Mesothelial cell of epicardium (in vitro differentiated cells): ENCODE measurements at regions not wholly inside any gene's neighbourhood (a gene's known extent, or its start where the extent isn't known, plus 50 kb on each side); places are given as distances from the start of the nearest gene placed in this dataset.

ENCODE experiments used
- DNase-seq, 2 experiments: peaks; one replicate each; pipeline ENCODE4 v3.0.0; 2021; ENCODE audit warnings: low spot score in 2 of 2; ENCODE audit not compliant: unreplicated experiment in 2 of 2
- H3K27ac Mint-ChIP-seq: 2 replicates; pipeline ENCODE4 v1.8.0; 2021; ENCODE audit warnings: mixed read lengths
- H3K27me3 Mint-ChIP-seq: 2 replicates; pipeline ENCODE4 v1.8.0; 2021; ENCODE audit warnings: low read depth, mixed read lengths
- H3K36me3 Mint-ChIP-seq: 2 replicates; pipeline ENCODE4 v1.8.0; 2021; ENCODE audit warnings: mixed read lengths
- H3K4me1 Mint-ChIP-seq: 2 replicates; pipeline ENCODE4 v1.8.0; 2021; ENCODE audit warnings: mixed read lengths
- H3K4me3 Mint-ChIP-seq: 2 replicates; pipeline ENCODE4 v1.8.0; 2021; ENCODE audit warnings: mild to moderate bottlenecking, moderate library complexity, mixed read lengths
- H3K9me3 Mint-ChIP-seq: 2 replicates; pipeline ENCODE4 v1.8.0; 2021; ENCODE audit warnings: mixed read lengths
- TF ChIP-seq, protein P1 (sequence below): fragments of 200-600 bp; sonication (generic); IDR thresholded peaks from one replicate; pipeline ENCODE4 v1.5.0; 2021; ENCODE audit warnings: antibody characterized with exemption; ENCODE audit not compliant: unreplicated experiment

DNA sequence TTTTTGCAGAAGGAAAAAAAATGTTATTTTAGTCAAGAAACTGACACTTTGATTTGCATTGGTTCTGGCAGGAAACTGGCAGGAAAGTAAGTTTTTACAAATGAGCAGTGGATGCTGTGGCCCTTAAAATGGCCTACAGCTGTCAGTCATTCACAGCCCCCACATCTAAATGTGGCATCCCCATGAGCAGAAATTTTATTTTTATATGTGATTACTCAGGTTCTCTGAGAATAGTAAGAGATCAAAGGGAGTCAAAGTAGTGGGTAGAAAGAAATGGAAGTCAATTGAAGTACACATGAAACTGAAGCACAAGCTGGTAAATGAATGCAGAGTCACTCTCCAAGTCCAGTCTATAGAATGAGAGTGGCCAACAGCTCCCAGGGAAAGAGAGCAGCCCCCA lies 80.3 kb downstream of the ENC1 start:
- H3K9me3 Mint-ChIP-seq: no peaks in the 10 kb centered on the region
- no peak for DNase-seq
- H3K4me3 Mint-ChIP-seq: no peak overlapping the region
- TF ChIP-seq, protein P1, sequence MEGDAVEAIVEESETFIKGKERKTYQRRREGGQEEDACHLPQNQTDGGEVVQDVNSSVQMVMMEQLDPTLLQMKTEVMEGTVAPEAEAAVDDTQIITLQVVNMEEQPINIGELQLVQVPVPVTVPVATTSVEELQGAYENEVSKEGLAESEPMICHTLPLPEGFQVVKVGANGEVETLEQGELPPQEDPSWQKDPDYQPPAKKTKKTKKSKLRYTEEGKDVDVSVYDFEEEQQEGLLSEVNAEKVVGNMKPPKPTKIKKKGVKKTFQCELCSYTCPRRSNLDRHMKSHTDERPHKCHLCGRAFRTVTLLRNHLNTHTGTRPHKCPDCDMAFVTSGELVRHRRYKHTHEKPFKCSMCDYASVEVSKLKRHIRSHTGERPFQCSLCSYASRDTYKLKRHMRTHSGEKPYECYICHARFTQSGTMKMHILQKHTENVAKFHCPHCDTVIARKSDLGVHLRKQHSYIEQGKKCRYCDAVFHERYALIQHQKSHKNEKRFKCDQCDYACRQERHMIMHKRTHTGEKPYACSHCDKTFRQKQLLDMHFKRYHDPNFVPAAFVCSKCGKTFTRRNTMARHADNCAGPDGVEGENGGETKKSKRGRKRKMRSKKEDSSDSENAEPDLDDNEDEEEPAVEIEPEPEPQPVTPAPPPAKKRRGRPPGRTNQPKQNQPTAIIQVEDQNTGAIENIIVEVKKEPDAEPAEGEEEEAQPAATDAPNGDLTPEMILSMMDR: no peak
- no peak overlapping the region for H3K27ac Mint-ChIP-seq
- no peaks in the 10 kb centered on the region for H3K36me3 Mint-ChIP-seq
- H3K27me3 Mint-ChIP-seq: no peaks in the 10 kb centered on the region
- peaks cover 40% of the 10 kb centered on the region for H3K4me1 Mint-ChIP-seq

DNA sequence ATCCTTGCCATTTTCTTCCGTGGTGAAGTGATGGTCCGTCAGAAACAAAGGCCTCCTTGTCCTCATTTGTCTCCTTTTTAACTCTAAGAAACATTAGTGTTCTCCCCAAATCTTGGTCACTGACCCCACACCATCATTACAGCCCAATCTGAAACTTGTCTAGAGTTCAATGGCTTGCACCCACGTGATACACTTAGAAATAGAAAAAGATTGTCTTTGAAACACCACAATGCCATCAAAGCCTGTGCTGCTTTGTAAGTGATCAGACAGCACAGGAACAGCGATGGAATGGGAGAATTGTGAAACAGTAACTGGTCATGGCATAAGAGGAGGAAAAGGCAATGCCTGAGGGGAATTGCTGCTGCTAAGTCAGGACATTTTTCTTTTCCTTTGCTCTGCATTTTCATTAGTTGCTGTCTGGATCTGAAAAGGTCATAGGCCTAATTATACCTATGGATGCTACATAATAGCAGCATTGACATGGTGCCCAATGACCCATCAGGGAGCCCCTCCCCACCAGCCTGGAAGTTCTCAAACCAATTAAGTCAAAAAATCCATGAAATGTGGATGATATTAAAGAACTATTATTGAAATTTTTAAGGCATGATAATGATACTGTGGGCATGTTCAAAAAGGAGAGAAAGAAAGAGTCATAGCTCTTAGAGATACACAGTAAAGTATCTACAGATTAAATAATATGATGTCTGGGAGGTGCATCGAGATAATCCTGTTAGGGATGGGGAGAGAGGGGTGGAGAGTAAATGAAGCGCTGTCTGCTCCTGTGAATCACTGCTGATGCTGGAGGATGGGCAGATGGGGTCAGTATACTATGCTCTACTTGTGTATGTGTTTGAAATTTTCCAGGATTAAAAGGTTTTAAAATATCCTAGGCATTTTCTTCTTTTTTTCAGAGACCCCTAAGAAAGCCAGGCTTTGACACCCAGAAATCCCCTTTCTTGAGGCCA lies 83.6 kb downstream of the ENC1 start:
- H3K9me3 Mint-ChIP-seq: no peaks in the 10 kb centered on the region
- TF ChIP-seq, protein P1: no peak
- no peak overlapping the region for H3K4me3 Mint-ChIP-seq
- no peaks in the 10 kb centered on the region for H3K36me3 Mint-ChIP-seq
- peaks cover 36% of the 10 kb centered on the region for H3K4me1 Mint-ChIP-seq
- DNase-seq: no peak
- no peaks in the 10 kb centered on the region for H3K27me3 Mint-ChIP-seq
- no peak overlapping the region for H3K27ac Mint-ChIP-seq

DNA sequence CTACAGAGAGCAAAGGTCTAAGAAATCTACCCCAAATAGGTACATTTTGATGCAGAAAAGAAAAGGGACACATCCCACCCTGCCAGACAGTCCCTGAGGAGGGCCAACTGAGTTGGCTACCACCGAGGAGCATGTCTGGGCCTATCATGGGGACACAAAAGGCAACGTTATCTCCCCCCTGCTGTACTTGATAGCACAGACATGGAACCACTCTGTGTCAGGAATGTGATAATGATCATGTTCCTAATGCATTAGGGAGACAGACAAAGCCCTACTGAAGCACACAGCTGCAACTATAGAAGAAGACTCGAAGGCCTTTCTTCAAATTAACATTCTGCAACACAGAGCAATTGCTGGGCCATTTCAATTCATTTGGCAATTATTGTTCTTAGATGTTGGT lies 84.5 kb downstream of the ENC1 start:
- Mint-ChIP-seq H3K4me3 (no peak overlapping the region), H3K9me3 (no peaks in the 10 kb centered on the region), H3K36me3 (no peaks in the 10 kb centered on the region), H3K4me1 (peaks cover 36% of the 10 kb centered on the region), H3K27ac (no peak overlapping the region), H3K27me3 (no peaks in the 10 kb centered on the region)
- TF ChIP-seq, protein P1: no peak
- DNase-seq: no peak

DNA sequence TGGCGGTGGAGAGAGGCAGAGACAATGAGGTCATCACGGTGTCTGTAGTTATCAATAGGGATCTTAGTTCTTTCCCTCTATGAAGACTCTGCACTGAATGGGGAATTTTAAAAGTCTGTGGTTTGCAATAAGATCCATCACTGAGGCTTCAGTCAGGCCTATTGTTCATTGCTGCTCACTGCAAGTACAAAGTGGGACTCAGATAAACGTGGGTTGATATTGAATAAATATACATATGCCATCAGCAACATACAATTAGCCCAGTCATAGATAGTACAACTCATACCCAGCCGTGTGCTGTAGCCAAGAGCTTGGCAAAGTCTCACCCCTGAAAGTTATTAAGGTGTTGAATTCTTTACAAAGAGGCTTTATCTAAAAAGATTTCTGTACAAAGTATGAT lies 88.4 kb downstream of the ENC1 start:
- H3K27me3 Mint-ChIP-seq: no peaks in the 10 kb centered on the region
- no peaks in the 10 kb centered on the region for H3K9me3 Mint-ChIP-seq
- H3K27ac Mint-ChIP-seq: no peak overlapping the region
- DNase-seq: no peak
- H3K36me3 Mint-ChIP-seq: no peaks in the 10 kb centered on the region
- TF ChIP-seq, protein P1: no peak
- H3K4me1 Mint-ChIP-seq: peaks cover 10% of the 10 kb centered on the region
- H3K4me3 Mint-ChIP-seq: no peak overlapping the region

DNA sequence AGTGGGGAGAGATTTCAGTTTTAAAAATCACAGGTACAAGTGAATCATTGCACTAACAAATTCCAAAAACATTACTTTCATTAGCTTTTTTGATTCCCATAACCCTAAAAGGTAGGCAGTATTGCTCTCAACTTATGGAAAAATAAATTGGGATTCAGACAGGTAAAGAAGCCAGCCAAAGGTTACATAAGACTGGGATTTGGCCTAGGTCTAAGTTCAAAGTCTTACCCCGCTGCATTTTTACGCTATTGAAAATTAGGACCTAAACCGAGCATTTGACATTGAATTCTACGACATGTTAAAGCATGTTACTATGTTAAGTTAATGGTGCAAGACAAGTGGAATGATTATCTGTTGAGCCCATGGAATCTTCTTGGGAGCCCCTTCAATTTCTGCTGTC lies 89.6 kb downstream of the ENC1 start:
- Mint-ChIP-seq H3K36me3 (no peaks in the 10 kb centered on the region), H3K4me1 (no peaks in the 10 kb centered on the region), H3K27ac (no peak overlapping the region), H3K27me3 (no peaks in the 10 kb centered on the region), H3K4me3 (no peak overlapping the region), H3K9me3 (no peaks in the 10 kb centered on the region)
- no peak for DNase-seq
- TF ChIP-seq, protein P1: no peak
